Neural cell (in vitro differentiated cells): ENCODE measurements at regions not wholly inside any gene's neighbourhood (a gene's known extent, or its start where the extent isn't known, plus 50 kb on each side); places are given as distances from the start of the nearest gene placed in this dataset.

Source experiments
- H2AFZ ChIP-seq: fragments of 200-600, 300-800 bp; sonication (generic), shearing (Covaris generic); 2 replicates; pipeline ENCODE4 v1.6.0; 2014; ENCODE audit warnings: low read depth, mild to moderate bottlenecking, antibody characterized with exemption, low read length, moderate library complexity
- H3F3A ChIP-seq: fragments of 200-600 bp; shearing (Covaris generic); 2 replicates; pipeline ENCODE4 v1.6.1; 2016; ENCODE audit warnings: mild to moderate bottlenecking, moderate library complexity, mixed read lengths, antibody characterized with exemption, low read length; ENCODE audit not compliant: insufficient read depth, poor library complexity, severe bottlenecking
- H3K27ac ChIP-seq: fragments of 200-600, 300-800 bp; sonication (generic), shearing (Covaris generic); 2 replicates; pipeline ENCODE4 v1.5.1; 2014; ENCODE audit warnings: mild to moderate bottlenecking, low read length, moderate library complexity
- H3K27me3 ChIP-seq: fragments of 300-800, 200-600 bp; sonication (generic), shearing (Covaris generic); 2 replicates; pipeline ENCODE4 v1.6.0; 2014; ENCODE audit warnings: mild to moderate bottlenecking, low read depth, low read length, moderate library complexity; ENCODE audit not compliant: insufficient read depth
- H3K36me3 ChIP-seq: fragments of 300-800, 200-600 bp; sonication (generic), shearing (Covaris generic); 2 replicates; pipeline ENCODE4 v1.5.1; 2014; ENCODE audit warnings: mild to moderate bottlenecking, antibody characterized with exemption, low read length, moderate library complexity; ENCODE audit not compliant: insufficient read depth
- H3K4me2 ChIP-seq: fragments of 300-800, 200-600 bp; sonication (generic), shearing (Covaris generic); 2 replicates; pipeline ENCODE4 v1.6.0; 2014; ENCODE audit warnings: mild to moderate bottlenecking, low read length
- H3K4me3 ChIP-seq: fragments of 300-800, 200-600 bp; sonication (generic), shearing (Covaris generic); 2 replicates; pipeline ENCODE4 v1.5.1; 2014; ENCODE audit warnings: mild to moderate bottlenecking, low read length, moderate library complexity
- H3K79me2 ChIP-seq: fragments of 200-600 bp; shearing (Covaris generic); replicated peaks from 2 replicates; pipeline ENCODE4 v1.6.0; 2014; ENCODE audit warnings: mild to moderate bottlenecking, low read length, moderate library complexity; ENCODE audit not compliant: insufficient read depth
- H3K9ac ChIP-seq: fragments of 300-800, 200-600 bp; sonication (generic), shearing (Covaris generic); 2 replicates; pipeline ENCODE4 v1.6.1; 2016; ENCODE audit warnings: mild to moderate bottlenecking, low read length, mixed read lengths
- H3K9me2 ChIP-seq: fragments of 200-600 bp; shearing (Covaris generic); 2 replicates; pipeline ENCODE4 v1.6.1; 2016; ENCODE audit warnings: mild to moderate bottlenecking, low read length, mixed read lengths; ENCODE audit not compliant: insufficient read depth
- H3K9me3 ChIP-seq: fragments of 200-600, 300-800 bp; sonication (generic), shearing (Covaris generic); 2 replicates; pipeline ENCODE4 v1.6.1; 2016; ENCODE audit warnings: mild to moderate bottlenecking, mixed run types, low read length, moderate library complexity, mixed read lengths
- H4K20me1 ChIP-seq: fragments of 200-600 bp; shearing (Covaris generic); 2 replicates; pipeline ENCODE4 v1.6.1; 2016; ENCODE audit warnings: mild to moderate bottlenecking, mixed run types; ENCODE audit not compliant: insufficient read depth
- CTCF ChIP-seq: fragments of 450-650 bp; IDR thresholded peaks from 2 replicates; pipeline ENCODE4 v1.5.1; 2014; ENCODE audit warnings: antibody characterized with exemption, mild to moderate bottlenecking, moderate library complexity; ENCODE audit not compliant: poor library complexity, severe bottlenecking
- EP300 ChIP-seq: fragments of 450-650 bp; conservative IDR thresholded peaks from 2 replicates; pipeline ENCODE4 v1.6.1; 2014; ENCODE audit warnings: antibody characterized with exemption, mild to moderate bottlenecking, moderate library complexity; ENCODE audit not compliant: poor library complexity, severe bottlenecking
- EZH2 ChIP-seq: fragments of 200-600, 300-800 bp; shearing (Covaris generic), sonication (generic); IDR thresholded peaks from 2 replicates; pipeline ENCODE4 v1.6.1; 2014; ENCODE audit warnings: antibody characterized with exemption, low read length, borderline replicate concordance, mild to moderate bottlenecking; ENCODE audit not compliant: insufficient read depth, poor library complexity, severe bottlenecking
- MXI1 ChIP-seq: fragments of 450-650 bp; conservative IDR thresholded peaks from 2 replicates; pipeline ENCODE4 v1.6.1; 2014; ENCODE audit warnings: antibody characterized with exemption, mild to moderate bottlenecking; ENCODE audit not compliant: poor library complexity, severe bottlenecking
- POLR2AphosphoS5 ChIP-seq: IDR thresholded peaks from 2 replicates; pipeline ENCODE4 v1.6.1; 2012
- RAD21 ChIP-seq: fragments of 450-650 bp; conservative IDR thresholded peaks from 2 replicates; pipeline ENCODE4 v1.6.1; 2014; ENCODE audit warnings: antibody characterized with exemption, mild to moderate bottlenecking, moderate library complexity
- REST ChIP-seq: IDR thresholded peaks from 2 replicates; pipeline ENCODE4 v1.6.1; 2012; ENCODE audit warnings: borderline replicate concordance
- SMC3 ChIP-seq: fragments of 450-650 bp; conservative IDR thresholded peaks from 2 replicates; pipeline ENCODE4 v1.6.1; 2014; ENCODE audit warnings: antibody characterized with exemption, mild to moderate bottlenecking, moderate library complexity; ENCODE audit not compliant: poor library complexity
- TAF1 ChIP-seq: IDR thresholded peaks from 2 replicates; pipeline ENCODE4 v1.6.1; 2012; ENCODE audit warnings: low read depth

GRCh38 chr6:126204126-126204525 is 135.8 kb upstream of the CENPW start:
- H4K20me1 ChIP-seq = no peaks in the 10 kb centered on the region

GRCh38 chr6:126204598-126204997 is 135.3 kb upstream of the CENPW start:
- Histone ChIP-seq H3K9ac (no peak overlapping the region), H3K9me2 (no peaks in the 10 kb centered on the region), H3K27me3 (no peaks in the 10 kb centered on the region), H3K36me3 (no peaks in the 10 kb centered on the region), H3K27ac (no peak overlapping the region), H3K4me2 (no peak overlapping the region), H3K4me3 (no peak overlapping the region), H3K9me3 (no peaks in the 10 kb centered on the region), H2AFZ (no peak overlapping the region), H3F3A (no peaks in the 10 kb centered on the region), H3K79me2 (no peaks in the 10 kb centered on the region), H4K20me1 (no peaks in the 10 kb centered on the region)
- TF ChIP-seq POLR2AphosphoS5 (no peak), RAD21 (no peak), REST (no peak), EP300 (no peak), SMC3 (no peak), EZH2 (no peak), CTCF (no peak), TAF1 (no peak), MXI1 (no peak)

More at GRCh38 chr6:126204126-126204525, 135.8 kb upstream of the CENPW start:
- Histone ChIP-seq H3K4me2 (no peak overlapping the region), H3K27ac (no peak overlapping the region), H3K9ac (no peak overlapping the region), H3K9me2 (no peaks in the 10 kb centered on the region), H3K9me3 (no peaks in the 10 kb centered on the region), H3K36me3 (no peaks in the 10 kb centered on the region), H3K27me3 (no peaks in the 10 kb centered on the region), H2AFZ (no peak overlapping the region), H3K79me2 (no peaks in the 10 kb centered on the region), H3F3A (no peaks in the 10 kb centered on the region), H3K4me3 (no peak overlapping the region)
- TF ChIP-seq POLR2AphosphoS5 = no peak
- no peak for TF ChIP-seq EZH2
